GM18867 (cell line): ENCODE measurements at regions not wholly inside any gene's neighbourhood (a gene's known extent, or its start where the extent isn't known, plus 50 kb on each side); places are given as distances from the start of the nearest gene placed in this dataset.
A peak's percentile ranks its signal among the peaks of the same experiment; 100 is the strongest.

Experiments
- ATAC-seq: cut with Tn5 transposase; IDR thresholded peaks from one replicate; pipeline ENCODE4 v1.9.1; 2021; ENCODE audit warnings: mild to moderate bottlenecking, moderate library complexity; ENCODE audit not compliant: unreplicated experiment

DNA sequence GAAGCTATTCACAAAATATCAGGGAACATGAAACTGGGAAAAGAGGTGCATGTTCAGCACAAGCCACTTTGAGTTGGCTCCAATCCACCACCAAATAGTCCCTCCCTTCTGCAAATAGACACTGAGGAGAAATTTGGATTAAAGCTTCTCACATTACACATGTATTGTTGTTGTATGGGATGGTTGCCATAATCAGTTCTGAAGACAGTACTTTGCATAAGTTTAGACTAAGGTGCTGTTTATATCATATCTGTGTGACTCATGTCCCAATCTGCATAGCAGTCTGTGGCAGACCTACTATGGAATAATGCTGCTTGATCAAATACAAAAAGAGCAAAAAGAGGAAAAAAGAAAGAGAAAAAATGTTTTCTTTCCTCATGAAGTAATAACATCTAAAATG, 376.7 kb upstream of the DDI1 start:
- no peak for ATAC-seq

DNA sequence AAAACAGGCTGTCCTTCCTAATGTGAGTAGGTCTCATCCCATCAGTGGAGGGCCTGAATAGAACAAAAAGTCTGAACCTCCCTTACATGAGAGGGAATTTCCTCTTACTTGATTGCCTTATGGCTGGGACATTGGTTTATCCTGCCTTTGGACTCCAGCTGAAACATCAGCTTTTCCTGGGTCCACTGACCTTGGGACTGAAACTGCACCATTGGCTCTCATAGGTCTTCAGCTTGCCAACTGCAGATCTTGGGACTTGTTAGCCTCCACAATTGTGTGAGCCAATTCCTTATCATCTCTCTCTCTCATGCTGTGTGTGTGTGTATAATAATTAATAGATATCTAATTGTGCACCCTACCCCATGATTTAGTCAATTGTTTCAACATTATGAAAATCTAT, 375.3 kb upstream of the DDI1 start:
- ATAC-seq = no peak

DNA sequence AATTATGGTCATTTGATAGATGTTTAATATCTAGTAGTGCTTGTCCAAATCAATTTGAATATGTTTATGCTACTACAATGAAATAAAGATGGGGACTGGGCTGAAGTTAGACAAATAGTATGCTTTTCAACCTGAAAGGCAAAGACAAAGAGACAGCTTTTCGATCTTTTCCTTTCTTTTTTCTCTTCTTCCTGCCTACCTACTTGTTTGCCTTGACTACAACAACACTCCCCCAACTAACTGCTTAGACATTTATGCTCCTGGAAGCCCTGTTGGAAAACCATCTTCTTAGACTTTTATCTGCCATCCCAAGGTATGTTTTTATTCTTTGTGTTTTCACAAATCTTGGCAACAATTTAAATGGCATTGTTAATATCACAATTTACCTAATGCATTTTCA, 374.4 kb upstream of the DDI1 start:
- ATAC-seq = no peak

DNA sequence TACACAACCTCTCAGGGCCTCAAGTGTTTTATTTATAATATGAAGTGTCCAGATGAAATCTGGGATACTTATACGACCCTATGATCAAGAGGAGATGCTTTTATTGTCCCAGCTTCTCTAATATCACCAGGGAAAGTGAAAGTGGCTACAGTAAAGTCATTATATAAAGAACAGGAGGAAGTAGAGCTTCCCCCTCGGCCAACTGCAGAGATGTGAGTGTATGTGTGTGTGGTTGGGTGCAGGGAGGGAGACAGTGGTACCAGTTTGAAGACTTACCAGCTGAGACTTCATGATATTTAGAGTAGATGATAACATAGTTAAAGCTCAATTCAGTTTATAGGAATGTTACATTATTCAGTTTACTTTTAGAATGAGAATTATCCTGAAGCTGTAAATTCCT, 373.6 kb upstream of the DDI1 start:
- peak; percentile 43 for ATAC-seq

DNA sequence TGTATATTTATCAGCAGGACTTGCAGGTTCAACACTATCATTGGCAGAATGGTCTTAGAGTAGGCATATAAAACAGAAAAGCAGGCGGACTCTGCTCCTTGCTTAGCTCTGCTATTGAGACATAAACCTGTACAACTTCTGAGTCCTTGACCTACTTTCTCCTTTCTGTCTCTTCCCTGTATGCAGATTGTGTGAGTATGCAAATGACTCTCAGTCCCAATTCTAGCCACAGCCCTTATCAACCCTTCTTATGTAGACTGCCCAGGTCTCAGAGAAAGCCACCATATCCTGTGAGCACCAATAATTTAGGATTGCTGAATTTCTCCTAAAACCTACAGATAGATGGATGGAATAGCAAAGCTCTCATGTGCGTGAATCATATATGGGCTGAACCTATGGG, 367.6 kb upstream of the DDI1 start:
- ATAC-seq = peak; percentile 73

DNA sequence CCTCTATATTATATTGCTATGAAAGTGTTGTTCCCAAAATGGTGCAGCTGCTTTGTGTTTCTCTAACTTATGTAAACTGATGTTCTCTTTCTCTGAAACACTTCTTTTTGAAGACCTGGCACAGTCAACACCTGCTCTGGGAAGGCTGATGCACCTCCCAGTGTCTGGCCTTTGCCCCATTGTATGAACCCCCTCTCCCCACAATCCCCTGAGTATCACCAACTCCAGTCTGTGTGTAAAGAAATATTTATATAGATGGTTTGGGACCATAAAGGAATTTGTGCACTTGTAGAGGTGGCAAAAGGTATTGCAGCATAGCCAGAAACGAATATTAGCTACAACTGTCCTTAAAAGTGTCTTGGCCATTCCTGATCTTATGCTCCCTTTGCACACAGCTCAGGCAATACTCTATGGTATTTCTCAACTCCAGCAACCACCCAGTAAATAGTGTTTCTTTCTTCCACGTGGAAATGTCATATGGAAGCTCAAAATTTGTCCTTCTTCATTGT, 365.2 kb upstream of the DDI1 start:
- no peak for ATAC-seq

DNA sequence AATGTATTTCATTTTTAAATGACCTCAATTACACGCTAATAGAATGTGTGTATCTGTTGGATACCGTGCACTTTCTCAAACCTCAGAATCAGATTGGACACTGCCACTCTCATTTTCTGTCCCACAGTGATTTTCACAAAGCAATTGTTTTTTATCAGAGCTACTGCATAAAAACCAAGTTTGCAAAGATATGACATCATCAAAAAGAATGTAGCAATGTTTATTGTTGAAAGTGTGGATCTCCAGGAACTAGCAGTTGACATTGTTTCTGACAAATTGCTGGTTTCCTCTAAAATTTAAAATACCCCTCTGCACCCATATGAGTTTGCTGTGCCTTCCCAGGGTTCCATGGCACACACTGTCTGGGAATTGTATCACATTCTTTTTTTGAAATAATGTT, 362.7 kb upstream of the DDI1 start:
- ATAC-seq = no peak

DNA sequence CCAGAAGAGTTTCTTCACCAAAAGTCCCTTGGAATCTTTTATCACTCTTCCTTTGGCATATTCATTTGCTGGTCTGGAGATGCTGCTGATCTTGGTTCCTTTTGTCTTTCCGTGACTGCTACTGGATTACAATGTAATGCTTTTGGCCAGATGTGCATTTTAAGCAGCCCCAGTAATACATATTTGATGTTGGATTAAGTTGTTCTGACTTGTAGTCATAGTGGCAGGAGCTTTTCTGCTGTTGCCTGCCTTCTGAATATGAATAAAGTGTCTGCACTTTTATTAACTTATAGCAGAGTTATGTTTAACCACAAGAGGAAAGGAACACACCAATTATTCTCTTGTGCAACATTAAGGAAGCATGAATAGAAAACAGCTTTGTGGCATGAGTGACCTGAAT, 360.0 kb upstream of the DDI1 start:
- ATAC-seq = no peak

DNA sequence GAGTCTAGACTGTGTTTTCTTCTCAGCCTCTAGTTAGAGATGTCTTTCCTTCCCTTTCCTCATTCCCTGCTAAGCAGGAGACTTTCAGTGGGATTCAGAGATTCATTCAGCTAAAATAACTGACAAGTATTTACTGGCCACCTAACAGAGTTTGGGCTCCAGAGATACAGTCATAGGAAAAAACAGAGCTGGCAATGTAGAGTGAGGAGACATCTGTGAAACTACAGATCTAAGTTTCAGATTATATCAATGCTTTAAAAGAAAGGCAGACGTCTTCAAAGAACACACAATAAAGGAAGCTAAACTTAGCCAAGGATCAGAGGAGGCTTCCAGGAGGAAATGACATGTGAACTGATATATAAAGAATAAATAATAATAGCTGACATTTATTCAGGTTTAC, 355.6 kb upstream of the DDI1 start:
- no peak for ATAC-seq

DNA sequence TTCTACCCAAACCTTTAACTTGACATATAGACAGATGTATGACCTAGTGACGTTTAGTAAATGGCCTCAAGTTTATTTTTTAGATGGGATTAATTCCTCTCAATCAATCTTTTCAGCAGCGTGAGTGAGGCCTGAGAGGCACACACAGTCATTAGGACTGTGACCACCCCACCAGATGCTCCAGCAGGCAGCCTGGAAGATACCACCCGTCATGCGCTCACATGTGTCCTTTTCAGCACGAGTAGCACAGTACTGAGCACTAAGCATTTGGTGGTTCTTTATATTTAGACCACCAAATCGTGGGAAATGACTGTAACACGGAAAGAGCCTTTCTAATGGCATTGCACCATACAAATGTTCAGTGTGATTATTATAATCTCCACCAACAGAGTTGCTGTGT, 354.6 kb upstream of the DDI1 start:
- peak; percentile 21 for ATAC-seq

DNA sequence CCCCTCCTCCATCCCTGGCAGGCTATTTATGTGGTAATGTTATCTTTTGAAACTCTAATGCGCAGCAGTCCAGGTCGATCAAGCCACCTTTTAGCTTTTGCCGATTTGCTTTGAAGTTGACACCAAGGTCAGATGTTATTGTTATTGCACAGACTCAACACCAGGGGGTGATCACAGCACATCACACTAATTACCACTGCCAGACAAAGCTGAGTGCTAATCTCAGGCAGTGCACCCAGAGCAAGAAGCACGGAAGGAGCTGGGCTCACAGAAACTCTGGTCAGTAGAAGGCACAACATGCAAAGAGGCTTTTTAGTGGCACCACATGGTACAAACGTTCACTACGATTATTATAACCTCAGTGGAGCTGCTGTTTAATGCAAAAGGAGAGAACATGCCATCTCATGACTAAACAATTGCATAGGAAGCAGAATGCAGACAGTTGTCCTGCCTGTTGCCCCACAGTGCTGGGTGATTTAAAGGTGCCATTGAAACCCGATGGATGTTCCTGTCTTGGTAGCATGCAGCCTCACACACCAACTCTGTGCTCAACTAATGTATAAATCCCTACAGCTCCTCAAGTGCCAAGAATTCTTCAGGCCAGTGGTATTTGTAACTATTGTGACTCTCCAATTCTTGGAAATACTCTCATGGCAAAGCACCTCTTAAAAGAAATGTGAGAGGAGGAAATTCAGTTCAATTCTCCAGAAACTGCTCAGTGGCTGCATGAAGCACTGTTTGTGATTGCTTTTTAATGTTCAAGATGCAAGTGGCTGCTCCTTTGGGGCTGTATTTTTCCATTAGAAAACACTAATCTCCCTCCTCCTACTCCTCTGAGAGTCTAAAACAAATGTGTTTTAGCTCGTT, 353.9 kb upstream of the DDI1 start:
- ATAC-seq = peak; percentile 98

DNA sequence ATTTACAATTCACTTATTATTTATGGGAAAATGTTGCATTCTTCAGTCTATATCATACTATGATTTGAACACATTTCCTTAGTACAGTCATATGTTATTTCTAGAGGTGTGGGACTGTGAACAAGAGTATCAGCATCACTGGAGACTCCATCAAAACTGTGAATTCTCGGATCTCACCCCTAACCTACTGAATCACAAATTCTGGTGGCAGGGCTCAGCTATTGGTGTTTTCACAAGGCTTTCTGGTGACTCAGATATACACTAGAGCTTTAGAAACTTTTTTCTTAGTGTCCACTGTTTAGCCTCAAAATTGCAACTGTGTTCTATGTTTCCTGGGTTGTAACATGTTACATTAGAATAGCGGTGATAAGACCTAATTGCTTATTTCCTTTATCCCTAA, 352.9 kb upstream of the DDI1 start:
- ATAC-seq = no peak

DNA sequence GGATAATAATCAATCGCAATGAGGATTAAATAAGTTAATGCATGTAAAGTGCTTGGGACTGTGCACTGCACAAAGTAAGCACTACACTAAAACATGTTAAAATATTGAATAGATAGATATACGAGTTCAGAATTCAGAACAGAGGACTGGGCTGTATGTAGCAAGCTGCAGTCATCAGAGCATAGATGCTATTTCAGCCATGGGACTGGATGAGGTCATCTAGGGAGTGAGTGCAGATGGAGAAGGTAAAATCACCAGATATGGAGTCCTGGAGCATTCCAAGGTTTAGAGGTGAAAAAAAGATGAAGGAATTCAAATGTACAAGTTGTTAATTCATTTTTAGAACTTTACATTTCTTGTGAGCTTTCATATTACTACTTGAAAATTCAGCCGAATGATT, 347.5 kb upstream of the DDI1 start:
- ATAC-seq = no peak

DNA sequence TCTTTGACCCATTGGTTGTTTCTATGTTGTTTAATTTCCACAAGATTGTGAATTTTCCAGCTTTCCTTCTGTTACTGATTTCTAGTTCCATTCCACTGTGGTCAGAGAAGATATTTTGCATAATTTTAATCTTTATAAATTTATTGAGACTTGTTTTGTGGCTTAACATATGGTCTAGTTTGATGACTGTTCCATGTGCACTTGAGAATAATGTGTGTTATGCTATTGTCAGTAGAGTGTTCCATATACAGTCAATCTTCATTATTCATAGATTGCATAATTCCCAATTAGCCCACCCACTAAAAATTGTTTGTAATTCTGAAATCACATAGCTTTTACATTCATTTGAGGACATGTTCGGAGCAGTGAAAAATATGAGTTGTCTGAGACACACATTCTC, 346.1 kb upstream of the DDI1 start:
- ATAC-seq = no peak

DNA sequence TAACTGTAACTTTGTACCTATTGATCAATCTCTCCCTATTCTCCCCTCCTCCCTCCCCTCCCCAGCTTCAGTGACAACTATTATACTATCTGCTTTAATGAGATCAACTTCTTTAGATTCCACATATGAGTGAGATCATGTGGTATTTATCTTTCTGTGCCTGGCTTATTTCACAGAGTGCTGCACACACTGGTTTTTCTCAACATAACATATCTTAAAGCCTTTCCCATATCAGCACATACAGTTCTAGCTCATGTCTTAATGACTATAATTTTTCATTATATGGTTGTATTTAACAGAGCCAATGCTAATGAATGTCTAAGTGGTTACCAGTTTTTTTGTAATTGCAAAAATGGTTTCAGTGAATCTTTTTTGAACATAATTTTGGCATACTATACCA, 340.3 kb upstream of the DDI1 start:
- no peak for ATAC-seq

DNA sequence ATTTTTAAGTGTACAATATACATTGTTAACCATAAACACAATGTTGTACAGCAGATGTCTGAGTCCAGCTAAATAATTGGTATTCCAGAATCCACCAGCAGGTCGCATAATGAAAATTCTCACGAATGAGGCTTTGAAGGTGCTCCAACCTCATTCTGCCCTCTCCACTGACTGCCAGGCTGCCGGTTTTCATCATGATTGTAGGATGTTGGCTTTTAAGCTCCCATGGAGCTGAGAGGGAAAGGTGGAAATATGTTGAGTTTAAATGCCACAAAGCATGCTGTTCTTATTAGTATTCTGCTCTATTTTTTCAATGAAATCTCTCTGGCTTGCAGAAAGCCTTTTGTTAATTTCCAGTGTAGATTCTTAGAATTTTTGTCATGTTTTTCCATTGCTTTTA, 337.2 kb upstream of the DDI1 start:
- ATAC-seq = no peak

DNA sequence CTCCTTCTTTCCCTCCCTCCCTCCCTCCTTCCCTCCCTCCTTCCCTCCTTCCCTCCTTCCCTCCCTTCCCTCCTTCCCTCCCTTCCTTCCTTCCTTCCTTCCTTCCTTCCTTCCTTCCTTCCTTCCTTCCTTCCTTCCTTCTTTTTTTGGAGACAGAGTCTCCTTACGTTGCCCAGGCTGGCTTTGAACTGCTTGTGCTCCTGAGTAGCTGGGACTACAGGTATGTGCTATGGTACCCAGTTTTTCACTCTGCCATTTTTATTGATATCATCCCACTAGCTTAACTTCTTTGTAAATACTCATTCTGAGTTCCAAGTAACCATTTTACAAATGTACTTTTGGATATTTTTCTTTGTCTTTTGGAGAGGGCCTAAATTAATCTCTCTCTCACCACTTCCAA, 336.8 kb upstream of the DDI1 start:
- no peak for ATAC-seq

DNA sequence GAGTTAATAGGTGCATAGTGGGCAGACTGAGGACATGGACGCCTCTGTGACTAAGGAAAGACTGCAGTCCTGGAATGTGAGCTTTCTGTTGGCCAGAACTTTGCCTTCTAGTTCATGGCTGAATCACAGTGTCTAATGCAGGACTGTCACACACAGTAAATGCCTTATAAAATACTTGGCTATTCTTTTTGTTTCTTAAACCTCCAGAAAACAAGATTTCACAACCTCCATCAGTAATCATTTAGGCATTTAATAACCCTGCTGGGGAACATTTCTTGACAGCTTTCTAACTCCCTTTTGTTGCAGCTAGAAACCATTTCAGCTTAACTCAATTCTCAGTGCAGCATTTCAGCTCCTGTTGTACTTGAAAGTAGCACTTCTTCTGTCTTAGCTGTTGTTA, 335.8 kb upstream of the DDI1 start:
- ATAC-seq = no peak

DNA sequence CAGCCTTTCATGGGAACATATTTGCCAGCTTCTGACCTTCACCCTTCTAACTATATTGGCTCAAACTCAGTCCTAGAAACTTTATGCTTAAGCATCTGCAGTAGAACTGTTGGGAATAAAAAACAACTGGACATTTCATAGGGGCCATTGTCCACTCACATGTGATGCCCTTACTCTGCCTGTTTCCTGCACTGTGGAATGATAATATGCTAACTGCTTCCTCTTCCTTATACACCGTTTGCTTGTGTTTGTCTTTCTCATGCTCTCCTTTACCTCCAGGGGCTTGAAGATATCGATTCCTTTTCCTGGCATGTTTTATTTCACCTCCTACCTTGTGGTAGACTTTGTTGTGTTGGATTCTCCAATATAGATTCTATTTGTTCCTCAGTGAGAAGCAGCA, 333.0 kb upstream of the DDI1 start:
- ATAC-seq = no peak

DNA sequence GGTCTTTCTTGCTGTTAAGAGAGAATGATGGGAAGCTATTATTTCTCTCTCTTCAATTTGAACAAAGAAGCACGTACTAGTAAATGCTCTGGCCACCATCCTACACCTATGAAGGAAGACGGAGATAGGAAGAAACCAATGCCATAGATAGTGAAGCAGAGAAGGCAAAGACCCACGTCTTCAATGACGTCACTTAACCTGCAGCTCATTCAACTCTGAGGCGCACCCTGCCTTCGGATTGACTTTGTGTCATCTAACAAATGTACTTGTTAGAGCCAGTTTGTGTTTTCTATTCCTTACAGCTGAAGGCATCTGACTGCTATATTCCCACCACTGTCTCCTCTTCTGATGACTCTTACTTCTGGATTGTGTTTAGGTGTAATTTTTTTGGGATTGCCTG, 332.5 kb upstream of the DDI1 start:
- no peak for ATAC-seq

DNA sequence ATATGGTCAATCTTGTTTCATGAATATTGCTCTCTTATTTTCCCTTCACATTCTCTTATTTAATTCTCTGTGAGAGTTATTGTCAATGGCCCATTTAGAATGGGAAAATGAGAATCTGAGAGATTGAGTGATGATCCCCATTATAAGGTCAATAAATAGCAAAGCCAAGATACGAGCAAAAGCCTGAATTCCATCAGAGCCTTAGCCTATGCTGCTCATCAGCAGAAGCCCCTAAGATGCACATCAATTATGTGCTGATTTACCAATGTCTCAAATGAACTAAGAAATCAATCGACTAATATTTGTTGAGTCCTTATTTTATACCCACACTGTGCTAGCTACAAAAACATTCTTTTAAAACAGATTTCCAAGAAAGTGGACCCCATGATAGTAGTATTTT, 330.8 kb upstream of the DDI1 start:
- no peak for ATAC-seq

DNA sequence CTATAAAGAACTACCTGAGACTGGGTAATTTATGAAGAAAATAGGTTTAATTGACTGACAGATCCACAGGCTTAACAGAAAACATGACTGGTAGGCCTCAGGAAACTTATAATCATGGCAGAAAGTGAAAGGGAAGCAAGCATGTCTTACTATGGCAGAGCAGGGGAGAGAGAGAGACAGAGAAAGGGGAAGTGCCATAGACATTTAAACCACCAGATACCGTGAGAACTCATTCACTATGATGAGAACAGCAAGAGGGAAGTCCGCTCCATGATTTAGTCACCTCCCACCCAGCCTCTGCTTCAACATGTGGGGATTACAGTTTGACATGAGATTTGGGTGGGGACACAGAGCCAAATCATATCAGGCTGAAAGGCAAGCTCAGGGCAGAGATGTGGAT, 327.1 kb upstream of the DDI1 start:
- ATAC-seq = peak; percentile 64

DNA sequence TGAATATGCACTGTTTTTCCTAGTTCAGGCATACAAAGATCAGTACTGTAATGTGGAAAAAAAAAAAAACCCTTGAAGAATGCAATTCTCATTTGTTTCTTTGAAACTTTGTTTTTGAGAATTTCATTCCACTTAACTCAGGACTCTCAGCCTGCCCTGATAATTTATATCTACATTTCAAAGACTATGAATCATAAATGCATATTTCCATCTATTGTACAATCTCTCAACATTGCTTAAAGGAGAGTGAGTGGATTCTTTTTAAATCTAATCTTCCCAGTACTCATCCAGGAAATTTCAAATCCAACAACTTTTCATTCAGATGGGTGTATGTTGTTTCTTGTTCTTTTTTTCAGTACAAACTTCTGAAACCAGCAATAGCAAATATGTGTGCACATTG, 322.2 kb upstream of the DDI1 start:
- ATAC-seq = no peak
